ENCODE measurements at regions not wholly inside any gene's neighbourhood (a gene's known extent, or its start where the extent isn't known, plus 50 kb on each side); places are given as distances from the start of the nearest gene placed in this dataset.

- H3K4ac ChIP-seq (replicated peaks; ENCODE audit: insufficient read length, low read depth, low read length): no peak overlapping the region
- no peak overlapping the region for H2BK12ac ChIP-seq (ENCODE audit: low read depth, low read length)
- H2BK5ac ChIP-seq (ENCODE audit: low read depth, low read length): no peak overlapping the region
- no peak overlapping the region for H3K4me3 ChIP-seq (ENCODE audit: extremely low read depth in 1 of 4, insufficient read depth in 2 of 4, low read depth in 3 of 4, low read length in 4 of 4)
- H3K79me2 ChIP-seq (ENCODE audit: control insufficient read depth in 1 of 2, insufficient read depth in 2 of 2, low read length in 2 of 2): no peaks in the 10 kb centered on the region
- ChIA-PET CTCF (ENCODE audit: partially characterized antibody) (interaction anchor here (0.9 kb wide), 1 partner anchor 22 kb away, joined by 3 read pairs; no protein-coding TSS in a partner anchor), POLR2A (ENCODE audit: partially characterized antibody) (no interaction called here)
- no peaks in the 10 kb centered on the region for H3K36me3 ChIP-seq (ENCODE audit: control insufficient read depth in 2 of 4, insufficient read depth in 4 of 4, low read length in 3 of 4)
- no peaks in the 10 kb centered on the region for H3K4me1 ChIP-seq (replicated peaks in 1 of 4; ENCODE audit: control insufficient read depth in 3 of 4, insufficient read depth in 4 of 4, low read length in 3 of 4)
- no peak overlapping the region for H3K9ac ChIP-seq (replicated peaks in 1 of 4; ENCODE audit: extremely low read depth in 1 of 4, low read depth in 3 of 4, low read length in 3 of 4)
- 91% methylated on average over 4 of the region's 4 CpGs; no CpG with 5 or more reads in 1 of the 2 experiments for WGBS, 2 experiments (ENCODE audit: extremely low coverage in 1 of 2, insufficient coverage in 1 of 2, insufficient read length in 1 of 2, insufficient replicate concordance in 2 of 2, low coverage in 1 of 2, low lambda C conversion rate in 2 of 2, missing lambda C conversion rate in 1 of 2)
- no peaks in the 10 kb centered on the region for H3K23me2 ChIP-seq (ENCODE audit: low read depth, low read length)
- no peak overlapping the region for H2AFZ ChIP-seq (ENCODE audit: low read length)
- no peak overlapping the region for H3K56ac ChIP-seq (replicated peaks; ENCODE audit: insufficient read length, low read depth, low read length)
- H2AK5ac ChIP-seq (ENCODE audit: low read depth, low read length): no peak overlapping the region
- H4K5ac ChIP-seq (ENCODE audit: insufficient read length, low read depth, low read length): no peak overlapping the region
- DNase-seq (ENCODE audit: low read depth in 1 of 2, low spot score in 2 of 2): no peak
- H4K8ac ChIP-seq (ENCODE audit: extremely low read depth, insufficient read depth, low read length): no peak overlapping the region
- H4K91ac ChIP-seq (replicated peaks; ENCODE audit: insufficient read length, low read length): no peak overlapping the region
- H2BK20ac ChIP-seq (ENCODE audit: low read length): no peak overlapping the region
- no peak overlapping the region for H3K27ac ChIP-seq (ENCODE audit: low read depth, low read length)
- TF ChIP-seq POU5F1 (IDR thresholded peaks at IDR 0.05; ENCODE audit: low read depth, low read length) (no peak), USF2 (IDR thresholded peaks at IDR 0.05; ENCODE audit: low read length) (no peak), SIRT6 (IDR thresholded peaks at IDR 0.05; ENCODE audit: low read length) (no peak), RAD21 (IDR thresholded peaks at IDR 0.05 in 1 of 2, conservative IDR thresholded peaks at IDR 0.05 in 1 of 2; ENCODE audit: low read depth in 2 of 2, low read length in 2 of 2) (no peak), TCF12 (IDR thresholded peaks at IDR 0.05; ENCODE audit: low read depth, low read length) (no peak), SP4 (IDR thresholded peaks at IDR 0.05; ENCODE audit: low read length) (no peak), CHD1 (IDR thresholded peaks at IDR 0.05; ENCODE audit: low read depth, low read length) (no peak), KDM1A (IDR thresholded peaks at IDR 0.05; ENCODE audit: borderline replicate concordance, low read length) (no peak), NANOG (IDR thresholded peaks at IDR 0.05; ENCODE audit: insufficient read depth, low read depth, low read length, poor library complexity, severe bottlenecking) (no peak)
- TF ChIP-seq, protein P1, sequence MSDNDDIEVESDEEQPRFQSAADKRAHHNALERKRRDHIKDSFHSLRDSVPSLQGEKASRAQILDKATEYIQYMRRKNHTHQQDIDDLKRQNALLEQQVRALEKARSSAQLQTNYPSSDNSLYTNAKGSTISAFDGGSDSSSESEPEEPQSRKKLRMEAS (IDR thresholded peaks at IDR 0.05): no peak
- H3K14ac ChIP-seq (ENCODE audit: insufficient read length): no peak overlapping the region
- no peak overlapping the region for H3K23ac ChIP-seq (ENCODE audit: insufficient read length)
- H3K79me1 ChIP-seq (ENCODE audit: low read depth, low read length): no peaks in the 10 kb centered on the region
- no peak overlapping the region for H2BK15ac ChIP-seq (ENCODE audit: low read length)
- H3K4me2 ChIP-seq (ENCODE audit: insufficient read depth in 1 of 2, low read depth in 2 of 2, low read length in 2 of 2): no peak overlapping the region
- no peaks in the 10 kb centered on the region for H3K9me3 ChIP-seq (ENCODE audit: insufficient read depth in 2 of 2, low read depth in 1 of 2, low read length in 1 of 2)
- no peak overlapping the region for H3K18ac ChIP-seq (ENCODE audit: extremely low read depth, low read length)
- no peaks in the 10 kb centered on the region for H4K20me1 ChIP-seq (replicated peaks in 1 of 2; ENCODE audit: control insufficient read depth in 1 of 2, insufficient read depth in 2 of 2, low read length in 2 of 2)
- H2BK120ac ChIP-seq (replicated peaks; ENCODE audit: low read depth, low read length): no peak overlapping the region
- no peaks in the 10 kb centered on the region for H3K27me3 ChIP-seq (replicated peaks in 1 of 4; ENCODE audit: control insufficient read depth in 3 of 4, extremely low read depth in 1 of 4, insufficient read depth in 3 of 4, low read length in 3 of 4)
- no peak for FAIRE-seq
Observed at GRCh38 chr3:117751651-117752050, 1042.1 kb downstream of the TUSC7 start.
